GM21737 (cell line): ENCODE measurements at regions not wholly inside any gene's neighbourhood (a gene's known extent, or its start where the extent isn't known, plus 50 kb on each side); places are given as distances from the start of the nearest gene placed in this dataset.
"Not testable (repeated sequence)": the region's sequence is repeated elsewhere in the genome, so short reads cannot be mapped to it uniquely, and the experiment has no call there.

ENCODE experiments used
- ATAC-seq: cut with Tn5 transposase; IDR thresholded peaks from one replicate; pipeline ENCODE4 v1.9.1; 2021; ENCODE audit warnings: mild to moderate bottlenecking, moderate library complexity; ENCODE audit not compliant: unreplicated experiment

DNA sequence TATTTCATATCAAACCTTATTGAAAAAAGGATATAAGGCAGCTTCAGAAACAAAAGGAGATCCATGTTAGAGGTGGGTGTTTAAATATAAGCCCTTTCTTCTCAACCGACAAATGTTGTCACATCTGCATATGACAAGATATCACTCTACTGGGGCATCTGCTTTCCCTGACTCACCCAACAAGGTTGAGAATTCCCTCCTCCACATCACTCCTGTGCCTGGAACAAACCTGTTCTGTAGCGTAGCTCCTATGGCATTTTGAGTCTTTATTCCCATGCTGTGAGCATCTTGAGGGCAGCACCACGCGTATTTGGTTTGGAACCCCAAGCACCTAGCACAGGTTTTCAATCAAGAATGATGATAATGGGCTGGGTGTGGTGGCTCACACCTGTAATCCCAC lies 59.4 kb upstream of the ZFHX3 start:
- ATAC-seq, result no peak

DNA sequence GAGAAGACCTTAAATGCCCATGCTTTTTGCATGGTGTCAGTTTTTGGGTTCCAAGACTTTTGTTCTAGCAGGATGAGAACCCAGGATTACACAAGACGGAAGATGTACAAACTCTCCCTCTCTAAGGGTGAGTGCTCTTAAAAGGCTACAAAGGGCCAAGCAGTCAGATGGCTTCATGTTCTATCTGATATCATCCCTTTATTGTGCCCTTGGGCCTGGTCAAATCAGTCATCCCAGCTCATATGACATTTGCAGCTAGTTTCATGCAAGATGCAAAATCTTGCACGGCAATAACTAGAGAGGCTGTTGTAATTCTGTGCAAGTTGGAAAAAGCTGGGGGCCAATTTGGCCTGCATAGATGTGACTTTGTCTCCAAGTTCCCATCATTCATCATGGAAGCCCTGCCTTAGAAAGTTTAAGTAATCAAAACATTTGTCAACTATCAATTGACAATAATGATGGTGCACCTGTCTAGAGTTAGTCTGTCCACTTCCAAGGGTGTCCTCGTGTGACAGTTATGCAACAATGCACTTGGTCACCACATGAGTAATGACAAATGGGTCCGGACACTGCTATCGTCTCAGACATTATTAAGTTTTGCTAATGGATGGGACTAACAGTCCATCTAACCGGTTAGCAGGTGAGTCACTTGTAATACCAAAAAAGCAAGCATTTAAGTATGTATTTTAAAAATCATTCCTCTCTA lies 58.6 kb upstream of the ZFHX3 start:
- no peak for ATAC-seq

DNA sequence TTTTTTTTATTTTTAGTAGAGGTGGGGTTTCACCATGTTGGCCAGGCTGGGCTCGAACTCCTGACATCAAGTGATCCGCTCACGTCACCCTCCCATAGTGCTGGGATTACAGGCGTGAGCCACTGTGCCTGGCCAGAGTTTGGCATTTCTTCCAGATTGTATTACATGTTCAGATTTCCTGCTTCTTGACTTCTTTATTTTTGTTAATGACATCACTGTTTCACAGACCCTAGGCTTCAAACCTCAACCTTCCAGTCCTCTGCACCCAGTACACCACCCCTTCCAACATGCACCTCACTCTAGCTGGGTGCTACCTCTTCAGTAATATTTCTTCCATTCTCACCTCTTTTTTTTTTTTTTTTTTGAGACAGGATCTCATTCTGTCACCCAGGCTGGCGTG lies 53.6 kb upstream of the ZFHX3 start:
- no peak for ATAC-seq

DNA sequence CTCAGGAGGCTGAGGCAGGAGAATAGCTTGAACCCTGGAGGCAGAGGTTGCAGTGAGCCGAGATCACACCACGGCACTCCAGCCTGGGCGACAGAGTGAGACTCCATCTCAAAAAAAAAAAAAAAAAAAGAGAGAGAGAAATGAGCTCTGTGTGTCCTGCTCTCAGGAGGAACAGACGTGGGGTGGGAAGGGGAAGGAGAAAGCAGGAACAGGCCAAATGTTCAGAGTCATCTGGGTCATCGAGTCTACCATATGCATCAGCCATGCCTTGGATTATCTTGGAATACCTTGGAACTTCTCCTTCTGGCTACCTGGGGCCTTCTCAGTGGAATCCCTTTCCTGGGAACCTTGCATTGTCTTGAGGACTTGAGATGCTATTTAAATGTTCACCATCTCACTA lies 51.7 kb upstream of the ZFHX3 start:
- ATAC-seq, result not testable (repeated sequence)
